ENCODE measurements at regions not wholly inside any gene's neighbourhood (a gene's known extent, or its start where the extent isn't known, plus 50 kb on each side); places are given as distances from the start of the nearest gene placed in this dataset.

- DNase-seq: no peak
- 81% methylated on average over 3 of the region's 3 CpGs for WGBS
- intact Hi-C loops (cut with DNase I): no loop called here
Measured at GRCh38 chr6:91572878-91573277, 986.0 kb upstream of the MAP3K7 start.

DNA sequence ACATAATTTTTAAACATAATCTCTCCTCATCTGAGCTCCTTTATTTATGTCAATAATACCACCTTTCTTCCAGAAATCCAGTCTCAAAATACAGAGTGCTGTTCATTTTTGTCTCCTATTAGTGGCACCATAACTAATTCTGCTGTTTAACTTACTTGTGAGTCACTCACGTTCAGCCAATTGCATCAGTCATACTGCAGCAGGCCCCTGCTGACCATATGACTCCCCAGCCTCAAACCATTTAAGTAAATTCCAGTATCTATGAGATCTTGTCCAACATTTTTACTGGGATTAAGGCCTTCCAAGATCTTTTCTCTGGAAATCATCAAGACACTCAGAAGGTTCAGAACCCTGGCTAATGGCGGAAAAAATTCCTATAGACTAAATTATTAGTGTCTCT lies 982.2 kb upstream of the MAP3K7 start:
- intact Hi-C loops (cut with DNase I): no loop called here
- H3K4me1 ChIP-seq (ENCODE audit: control insufficient read depth, insufficient read depth, low read length): no peaks in the 10 kb centered on the region
- no peaks in the 10 kb centered on the region for H3K27me3 ChIP-seq (ENCODE audit: control insufficient read depth, insufficient read depth)
- H3K9me3 ChIP-seq (ENCODE audit: control insufficient read depth, low read length): no peaks in the 10 kb centered on the region
- WGBS: 73% methylated on average over 2 of the region's 2 CpGs
- DNase-seq (no peak), ATAC-seq (no peak)
- no peak overlapping the region for H3K27ac ChIP-seq (ENCODE audit: low read length)
- no peak overlapping the region for H3K4me3 ChIP-seq (ENCODE audit: low read length)

More at GRCh38 chr6:91572878-91573277, 986.0 kb upstream of the MAP3K7 start:
- H3K9me3 ChIP-seq (ENCODE audit: control insufficient read depth, low read length): no peaks in the 10 kb centered on the region
- no peaks in the 10 kb centered on the region for H3K4me1 ChIP-seq (ENCODE audit: control insufficient read depth, insufficient read depth, low read length)
- H3K27ac ChIP-seq (ENCODE audit: low read length): no peak overlapping the region
- ATAC-seq: no peak
- no peak overlapping the region for H3K4me3 ChIP-seq (ENCODE audit: low read length)
- H3K27me3 ChIP-seq (ENCODE audit: control insufficient read depth, insufficient read depth): no peaks in the 10 kb centered on the region

DNA sequence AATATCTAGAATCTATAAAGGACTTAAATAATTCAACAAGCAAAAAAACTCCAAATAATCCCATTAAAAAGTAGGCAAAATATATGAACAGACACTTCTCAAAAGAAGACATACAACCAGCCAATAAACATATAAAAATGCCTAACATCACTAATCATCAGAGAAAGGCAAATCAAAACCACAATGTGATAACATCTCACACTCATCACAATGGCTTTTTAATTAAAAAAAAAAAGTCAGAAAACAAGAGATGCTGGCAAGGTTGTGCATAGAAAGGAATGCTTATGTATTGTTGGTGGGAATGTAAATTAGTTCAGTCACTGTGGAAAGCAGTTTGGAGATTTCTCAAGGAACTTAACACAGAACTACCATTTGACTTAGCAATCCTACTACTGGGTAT lies 979.6 kb upstream of the MAP3K7 start:
- no peaks in the 10 kb centered on the region for H3K27me3 ChIP-seq (ENCODE audit: control insufficient read depth, insufficient read depth)
- no peaks in the 10 kb centered on the region for H3K9me3 ChIP-seq (ENCODE audit: control insufficient read depth, low read length)
- intact Hi-C loops (cut with DNase I): no loop called here
- DNase-seq (no peak), ATAC-seq (no peak)
- no peaks in the 10 kb centered on the region for H3K4me1 ChIP-seq (ENCODE audit: control insufficient read depth, insufficient read depth, low read length)
- H3K27ac ChIP-seq (ENCODE audit: low read length): no peak overlapping the region
- H3K4me3 ChIP-seq (ENCODE audit: low read length): no peak overlapping the region

GRCh38 chr6:91565207-91565606 lies 978.3 kb upstream of the MAP3K7 start:
- no peaks in the 10 kb centered on the region for H3K4me1 ChIP-seq (ENCODE audit: control insufficient read depth, insufficient read depth, low read length)
- no peak overlapping the region for H3K27ac ChIP-seq (ENCODE audit: low read length)
- ATAC-seq: no peak
- H3K4me3 ChIP-seq (ENCODE audit: low read length): no peak overlapping the region
- WGBS: 62% methylated on average over 3 of the region's 3 CpGs
- no peaks in the 10 kb centered on the region for H3K27me3 ChIP-seq (ENCODE audit: control insufficient read depth, insufficient read depth)
- intact Hi-C loops (cut with DNase I): no loop called here
- no peaks in the 10 kb centered on the region for H3K9me3 ChIP-seq (ENCODE audit: control insufficient read depth, low read length)
- no peak for DNase-seq

DNA sequence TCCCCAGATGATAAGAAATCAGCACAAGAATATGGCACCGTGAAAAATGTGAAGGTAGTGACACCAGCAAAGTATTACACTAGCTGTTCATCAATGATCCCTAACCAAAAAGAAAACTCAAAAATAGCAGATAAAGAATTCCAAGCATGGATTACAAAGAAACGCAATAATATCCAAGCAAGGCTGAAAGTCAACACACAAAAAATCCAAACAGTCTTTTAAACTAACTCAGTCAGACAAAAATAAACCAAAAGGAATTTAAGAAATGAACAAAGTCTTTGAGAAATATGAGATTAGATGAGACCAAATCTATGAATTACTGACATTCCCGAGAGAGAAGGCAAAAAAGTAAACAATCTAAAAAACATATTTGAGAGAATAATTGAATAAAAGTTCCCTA lies 976.1 kb upstream of the MAP3K7 start:
- Histone ChIP-seq H3K4me3 (ENCODE audit: low read length) (no peak overlapping the region), H3K27ac (ENCODE audit: low read length) (no peak overlapping the region), H3K27me3 (ENCODE audit: control insufficient read depth, insufficient read depth) (no peaks in the 10 kb centered on the region), H3K9me3 (ENCODE audit: control insufficient read depth, low read length) (no peaks in the 10 kb centered on the region), H3K4me1 (ENCODE audit: control insufficient read depth, insufficient read depth, low read length) (no peaks in the 10 kb centered on the region)
- intact Hi-C loops (cut with DNase I): no loop called here
- ATAC-seq (no peak), DNase-seq (no peak)
- 62% methylated on average over 3 of the region's 3 CpGs for WGBS

- Histone ChIP-seq H3K9me3 (ENCODE audit: control insufficient read depth, low read length) (no peaks in the 10 kb centered on the region), H3K4me1 (ENCODE audit: control insufficient read depth, insufficient read depth, low read length) (no peaks in the 10 kb centered on the region), H3K4me3 (ENCODE audit: low read length) (no peak overlapping the region), H3K27ac (ENCODE audit: low read length) (no peak overlapping the region), H3K27me3 (ENCODE audit: control insufficient read depth, insufficient read depth) (no peaks in the 10 kb centered on the region)
- ATAC-seq (no peak), DNase-seq (no peak)
- intact Hi-C loops (cut with DNase I): no loop called here
- 88% methylated on average over 3 of the region's 3 CpGs for WGBS
Measured at GRCh38 chr6:91560409-91560808, 973.5 kb upstream of the MAP3K7 start.

DNA sequence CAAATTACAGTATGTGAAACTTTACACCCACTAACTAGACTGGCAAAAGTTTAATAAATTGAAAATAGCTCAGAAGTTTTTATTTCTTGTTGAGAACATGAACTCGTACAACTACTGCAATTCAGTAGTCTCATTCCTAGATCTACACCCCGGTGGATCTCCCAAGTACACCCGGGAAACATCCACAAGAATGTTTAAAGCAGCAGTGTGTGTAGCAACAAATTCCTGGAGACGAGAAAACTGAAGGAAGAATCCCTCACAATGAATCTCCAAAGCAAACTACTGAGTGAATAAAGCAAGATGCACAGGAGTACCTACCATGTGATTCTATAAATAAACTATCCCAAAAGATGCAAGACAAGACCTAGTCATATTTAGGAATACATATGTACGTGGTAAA lies 954.0 kb upstream of the MAP3K7 start:
- Histone ChIP-seq H3K4me3 (ENCODE audit: low read length) (no peak overlapping the region), H3K27me3 (ENCODE audit: control insufficient read depth, insufficient read depth) (no peaks in the 10 kb centered on the region), H3K4me1 (ENCODE audit: control insufficient read depth, insufficient read depth, low read length) (no peaks in the 10 kb centered on the region), H3K27ac (ENCODE audit: low read length) (no peak overlapping the region), H3K9me3 (ENCODE audit: control insufficient read depth, low read length) (no peaks in the 10 kb centered on the region)
- ATAC-seq (no peak), DNase-seq (no peak)
- intact Hi-C loops (cut with DNase I): no loop called here
- WGBS: 73% methylated on average over 5 of the region's 5 CpGs

DNA sequence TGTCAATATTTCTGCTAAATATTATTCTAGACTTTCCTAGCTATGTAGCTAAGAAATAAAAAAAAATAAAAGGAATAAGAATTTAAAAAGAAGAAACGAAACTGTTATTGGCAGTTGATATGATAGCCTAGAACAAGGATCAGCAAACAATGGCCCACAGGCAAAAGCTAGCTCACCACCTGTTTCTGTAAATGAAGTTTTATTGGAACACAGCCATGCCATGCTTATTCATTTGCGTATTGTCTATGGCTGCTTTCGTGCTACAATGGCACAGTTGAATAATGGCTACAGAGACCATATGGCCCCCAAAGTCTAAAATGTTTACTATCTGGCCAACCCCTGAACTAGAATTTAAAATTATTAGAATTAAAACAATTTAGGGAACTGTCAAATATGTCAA lies 952.6 kb upstream of the MAP3K7 start:
- Histone ChIP-seq H3K27ac (ENCODE audit: low read length) (no peak overlapping the region), H3K27me3 (ENCODE audit: control insufficient read depth, insufficient read depth) (no peaks in the 10 kb centered on the region), H3K4me3 (ENCODE audit: low read length) (no peak overlapping the region), H3K4me1 (ENCODE audit: control insufficient read depth, insufficient read depth, low read length) (no peaks in the 10 kb centered on the region), H3K9me3 (ENCODE audit: control insufficient read depth, low read length) (no peaks in the 10 kb centered on the region)
- intact Hi-C loops (cut with DNase I): no loop called here
- no peak for ATAC-seq
- WGBS: 72% methylated on average over 3 of the region's 3 CpGs
- no peak for DNase-seq

DNA sequence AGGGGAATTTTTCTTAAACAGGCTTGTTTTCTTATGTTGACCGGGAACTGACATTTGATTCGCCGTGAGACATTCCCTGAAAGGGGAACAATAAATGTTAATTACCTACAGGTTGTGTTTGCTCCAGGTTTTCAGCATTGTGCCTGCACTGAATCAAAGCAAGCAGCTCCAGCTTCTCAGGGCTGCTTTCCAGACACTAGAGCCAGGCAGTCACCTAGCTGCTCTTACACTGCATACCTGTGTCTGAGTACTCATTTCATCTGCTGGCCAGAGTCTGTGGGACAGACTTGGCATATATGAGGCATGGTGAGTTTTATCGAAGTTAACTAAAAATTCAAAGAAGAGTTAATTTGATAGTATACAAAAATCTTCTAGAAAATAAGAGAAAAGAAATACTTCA lies 951.8 kb upstream of the MAP3K7 start:
- H3K27ac ChIP-seq (ENCODE audit: low read length): no peak overlapping the region
- no peak overlapping the region for H3K4me3 ChIP-seq (ENCODE audit: low read length)
- no peak for ATAC-seq
- no peak for DNase-seq
- no peaks in the 10 kb centered on the region for H3K9me3 ChIP-seq (ENCODE audit: control insufficient read depth, low read length)
- no peaks in the 10 kb centered on the region for H3K27me3 ChIP-seq (ENCODE audit: control insufficient read depth, insufficient read depth)
- no peaks in the 10 kb centered on the region for H3K4me1 ChIP-seq (ENCODE audit: control insufficient read depth, insufficient read depth, low read length)
- 71% methylated on average over 4 of the region's 4 CpGs for WGBS
- intact Hi-C loops (cut with DNase I): no loop called here

- DNase-seq (no peak), ATAC-seq (no peak)
- 58% methylated on average over 2 of the region's 2 CpGs for WGBS
- intact Hi-C loops (cut with DNase I): no loop called here
- H3K4me3 ChIP-seq (ENCODE audit: low read length): no peak overlapping the region
- no peaks in the 10 kb centered on the region for H3K27me3 ChIP-seq (ENCODE audit: control insufficient read depth, insufficient read depth)
- H3K4me1 ChIP-seq (ENCODE audit: control insufficient read depth, insufficient read depth, low read length): no peaks in the 10 kb centered on the region
- no peak overlapping the region for H3K27ac ChIP-seq (ENCODE audit: low read length)
- no peaks in the 10 kb centered on the region for H3K9me3 ChIP-seq (ENCODE audit: control insufficient read depth, low read length)
Measured at GRCh38 chr6:91534614-91535013, 947.7 kb upstream of the MAP3K7 start.

DNA sequence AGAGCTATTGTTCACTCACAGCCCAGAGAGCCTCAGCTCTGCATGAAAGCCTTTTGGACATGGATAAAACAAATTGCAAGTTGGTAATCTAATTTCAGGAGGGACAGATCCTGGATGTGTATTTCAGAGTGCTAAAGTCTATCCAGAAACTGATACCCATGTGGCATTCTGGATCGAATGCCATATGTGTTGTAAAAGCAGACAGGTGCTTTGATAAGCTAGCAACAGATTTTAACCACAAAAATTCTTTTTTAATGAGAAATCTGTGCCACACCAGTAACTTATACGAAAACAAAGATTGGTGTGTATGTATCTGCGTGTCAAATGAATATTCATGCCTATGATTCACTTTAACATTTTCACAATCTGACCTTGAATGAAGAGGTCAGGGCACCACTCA lies 936.6 kb upstream of the MAP3K7 start:
- H3K27me3 ChIP-seq (ENCODE audit: control insufficient read depth, insufficient read depth): no peaks in the 10 kb centered on the region
- DNase-seq: no peak
- intact Hi-C loops (cut with DNase I): no loop called here
- H3K4me1 ChIP-seq (ENCODE audit: control insufficient read depth, insufficient read depth, low read length): no peaks in the 10 kb centered on the region
- 67% methylated on average over 3 of the region's 3 CpGs for WGBS
- ATAC-seq: no peak
- no peaks in the 10 kb centered on the region for H3K9me3 ChIP-seq (ENCODE audit: control insufficient read depth, low read length)
- no peak overlapping the region for H3K27ac ChIP-seq (ENCODE audit: low read length)
- no peak overlapping the region for H3K4me3 ChIP-seq (ENCODE audit: low read length)

- no peak for DNase-seq
- H3K27ac ChIP-seq (ENCODE audit: low read length): no peak overlapping the region
- H3K9me3 ChIP-seq (ENCODE audit: control insufficient read depth, low read length): no peaks in the 10 kb centered on the region
- ATAC-seq: no peak
- no peak overlapping the region for H3K4me3 ChIP-seq (ENCODE audit: low read length)
- no peaks in the 10 kb centered on the region for H3K4me1 ChIP-seq (ENCODE audit: control insufficient read depth, insufficient read depth, low read length)
- intact Hi-C loops (cut with DNase I): no loop called here
- H3K27me3 ChIP-seq (ENCODE audit: control insufficient read depth, insufficient read depth): no peaks in the 10 kb centered on the region
Measured at GRCh38 chr6:91521999-91522398, 935.1 kb upstream of the MAP3K7 start.
